Neural progenitor cell (in vitro differentiated cells): ENCODE measurements at regions not wholly inside any gene's neighbourhood (a gene's known extent, or its start where the extent isn't known, plus 50 kb on each side); places are given as distances from the start of the nearest gene placed in this dataset.

ENCODE experiments used
- CTCF ChIP-seq: fragments of 200-600 bp; sonication (generic); IDR thresholded peaks from 2 replicates; pipeline ENCODE4 v1.5.1; 2017; ENCODE audit warnings: antibody characterized with exemption, mild to moderate bottlenecking
- EZH2 ChIP-seq: fragments of 200-600 bp; sonication (generic); IDR thresholded peaks from 2 replicates; pipeline ENCODE4 v1.6.1; 2017; ENCODE audit warnings: antibody characterized with exemption, mild to moderate bottlenecking, moderate library complexity

GRCh38 chr3:34106379-34106778 lies 307.9 kb downstream of the PDCD6IP start:
- TF ChIP-seq CTCF (no peak), EZH2 (no peak)
